SK-N-SH (cell line): ENCODE measurements at regions not wholly inside any gene's neighbourhood (a gene's known extent, or its start where the extent isn't known, plus 50 kb on each side); places are given as distances from the start of the nearest gene placed in this dataset.

Experiments used
- CTCF ChIA-PET: fragments of 300-600, 350-600 bp; formaldehyde crosslinking; extraction: SDS; loops from one replicate; lab custom pipeline; 2021; lab: Yijun Ruan, JAX
- POLR2A ChIA-PET: fragments of 350-600 bp; sonication (Branson Sonifier 250); formaldehyde crosslinking; extraction: SDS; loops from one replicate; lab custom pipeline; 2020; ENCODE audit warnings: antibody characterized with exemption, inconsistent platforms; lab: Yijun Ruan, JAX
- DNase-seq: peaks from one replicate; pipeline ENCODE4 v3.0.0; 2012
- H2AFZ ChIP-seq: fragments of 200-600 bp; sonication (generic); 2 replicates; pipeline ENCODE4 v1.8.1; 2016; ENCODE audit warnings: antibody characterized with exemption, mild to moderate bottlenecking, low read depth
- H3F3A ChIP-seq: fragments of 200-600 bp; sonication (generic); replicated peaks from 2 replicates; pipeline ENCODE3; 2016; ENCODE audit warnings: antibody characterized with exemption, mild to moderate bottlenecking; ENCODE audit not compliant: insufficient read depth
- H3K27ac ChIP-seq, 2 experiments: fragments of 200-500 bp in 1 of 2; fragments of 200-600 bp in 1 of 2; sonication (Bioruptor generic) in 1 of 2; sonication (generic), shearing (Covaris generic) in 1 of 2; 2 replicates each; pipeline versions ENCODE4 v1.5.1 to v1.6.1; 2014 to 2016; ENCODE audit warnings: low read depth in 2 of 2, inconsistent platforms in 1 of 2, low read length in 1 of 2, mild to moderate bottlenecking in 1 of 2, mixed read lengths in 1 of 2
- H3K27me3 ChIP-seq: fragments of 200-600 bp; sonication (generic), shearing (Covaris generic); 2 replicates; pipeline ENCODE4 v1.6.1; 2016; ENCODE audit warnings: mixed run types; ENCODE audit not compliant: insufficient read depth
- H3K36me3 ChIP-seq, 2 experiments: fragments of 200-500 bp in 1 of 2; fragments of 200-600 bp in 1 of 2; sonication (Bioruptor generic) in 1 of 2; sonication (generic) in 1 of 2; replicated peaks in 1 of 2; 2 replicates each; pipeline versions ENCODE3 to v1.5.1; 2014 to 2016; ENCODE audit warnings: low read length in 1 of 2, mild to moderate bottlenecking in 1 of 2; ENCODE audit not compliant: insufficient read depth in 2 of 2, control insufficient read depth in 1 of 2
- H3K4me1 ChIP-seq, 2 experiments: fragments of 200-500 bp in 1 of 2; fragments of 200-600 bp in 1 of 2; sonication (Bioruptor generic) in 1 of 2; sonication (generic), shearing (Covaris generic) in 1 of 2; 2 replicates each; pipeline versions ENCODE4 v1.5.1 to v1.6.1; 2014 to 2016; ENCODE audit warnings: low read depth in 1 of 2, low read length in 1 of 2, mixed run types in 1 of 2; ENCODE audit not compliant: insufficient read depth in 2 of 2, control insufficient read depth in 1 of 2
- H3K4me2 ChIP-seq: fragments of 200-600 bp; sonication (generic), shearing (Covaris generic); 2 replicates; pipeline ENCODE4 v1.6.1; 2017; ENCODE audit warnings: mixed run types
- H3K4me3 ChIP-seq, 2 experiments: fragments of 200-500 bp in 1 of 2; fragments of 200-600 bp in 1 of 2; sonication (Bioruptor generic) in 1 of 2; sonication (generic), shearing (Covaris generic) in 1 of 2; 2 replicates each; pipeline versions ENCODE4 v1.5.1 to v1.8.1; 2014 to 2016; ENCODE audit warnings: low read depth in 2 of 2, inconsistent platforms in 1 of 2, low read length in 1 of 2, mild to moderate bottlenecking in 1 of 2, mixed read lengths in 1 of 2, moderate library complexity in 1 of 2
- H3K79me2 ChIP-seq: fragments of 200-600 bp; sonication (generic); 2 replicates; pipeline ENCODE4 v1.8.1; 2017; ENCODE audit warnings: mild to moderate bottlenecking; ENCODE audit not compliant: insufficient read depth
- H3K9ac ChIP-seq: fragments of 200-600 bp; sonication (generic); 2 replicates; pipeline ENCODE4 v1.6.1; 2017; ENCODE audit warnings: mixed run types
- H3K9me2 ChIP-seq: fragments of 200-600 bp; sonication (generic); 2 replicates; pipeline ENCODE4 v1.6.1; 2017; ENCODE audit warnings: mixed run types
- H3K9me3 ChIP-seq: fragments of 200-600 bp; sonication (generic); 2 replicates; pipeline ENCODE4 v1.6.1; 2017; ENCODE audit warnings: mixed run types, mild to moderate bottlenecking, moderate library complexity
- H4K20me1 ChIP-seq: fragments of 200-600 bp; sonication (generic); 2 replicates; pipeline ENCODE4 v1.6.1; 2017; ENCODE audit warnings: mild to moderate bottlenecking, mixed run types; ENCODE audit not compliant: insufficient read depth
- EP300 ChIP-seq, 2 experiments: IDR thresholded peaks; 2 replicates each; pipeline versions ENCODE4 v1.4.0 to v1.6.1; 2012; ENCODE audit warnings: borderline replicate concordance in 1 of 2, low read depth in 1 of 2, low read length in 1 of 2
- EZH2phosphoT487 ChIP-seq: fragments of 200-600 bp; sonication (generic); IDR thresholded peaks from 2 replicates; pipeline ENCODE4 v1.6.1; 2017; ENCODE audit warnings: low read depth, mixed run types, mild to moderate bottlenecking, antibody characterized with exemption, moderate library complexity, borderline replicate concordance
- FOXJ3 ChIP-seq: sonication (generic); formaldehyde crosslinking; IDR thresholded peaks from 2 replicates; pipeline ENCODE4 v1.5.1; 2020; ENCODE audit warnings: mild to moderate bottlenecking, missing genetic modification reagents
- GATA2 ChIP-seq: sonication (generic); formaldehyde crosslinking; IDR thresholded peaks from 2 replicates; pipeline ENCODE4 v1.5.0; 2020; ENCODE audit warnings: mild to moderate bottlenecking, missing genetic modification reagents
- JUND ChIP-seq: IDR thresholded peaks from 2 replicates; pipeline ENCODE4 v1.4.0; 2012
- MAX ChIP-seq: IDR thresholded peaks from 2 replicates; pipeline ENCODE4 v1.4.0; 2012; ENCODE audit warnings: low read depth
- MXI1 ChIP-seq: IDR thresholded peaks from 2 replicates; pipeline ENCODE4 v1.6.1; 2012; ENCODE audit warnings: mild to moderate bottlenecking, low read depth, low read length, improper control_type of control experiment
- NRF1 ChIP-seq: IDR thresholded peaks from 2 replicates; pipeline ENCODE4 v1.6.1; 2012; ENCODE audit warnings: low read depth, mild to moderate bottlenecking, low read length
- POLR2AphosphoS5 ChIP-seq: IDR thresholded peaks from 2 replicates; pipeline ENCODE4 v1.6.1; 2012; ENCODE audit warnings: low read depth, low read length
- TCF12 ChIP-seq: IDR thresholded peaks from 2 replicates; pipeline ENCODE4 v1.4.0; 2012
- WGBS: methylation state at CpG from one replicate; pipeline ENCODE4 v1.1.6; 2017; ENCODE audit warnings: low lambda C conversion rate; 5-methylcytosine and 5-hydroxymethylcytosine counted together

- no peaks in the 10 kb centered on the region for H3K36me3 ChIP-seq
- peaks cover 11 to 39% of the 10 kb centered on the region in 2 experiments; a peak in 3 of 4 replicates for H3K4me1 ChIP-seq
- ChIA-PET CTCF (interaction anchor here (0.7 to 1.5 kb wide), 3 partner anchors 54 to 210 kb away, joined by 3 read pairs; no protein-coding TSS in a partner anchor), POLR2A (no interaction called here)
- no peaks in the 10 kb centered on the region for H3K9me3 ChIP-seq
- no peak overlapping the region for H3K4me3 ChIP-seq
- peak overlapping the region; percentile 48 to 89 for H3K27ac ChIP-seq
- H3F3A ChIP-seq = no peaks in the 10 kb centered on the region
- H3K27me3 ChIP-seq = no peaks in the 10 kb centered on the region
- peak; percentile 49 for DNase-seq
- no peak overlapping the region; the same call in 1 of the 2 replicates for H3K4me2 ChIP-seq
- no peaks in the 10 kb centered on the region for H4K20me1 ChIP-seq
- 87% methylated on average over 9 of the region's 9 CpGs for WGBS
- no peak for TF ChIP-seq POLR2AphosphoS5
- 0 out of 4 replicates have a peak, but pooled peaks of 1 of the 2 experiments have one; percentile 40 for TF ChIP-seq EP300 (IDR thresholded peaks at IDR 0.05; ENCODE audit: borderline replicate concordance in 1 of 2, low read depth in 1 of 2, low read length in 1 of 2)
- peak; percentile 10; the same call in 1 of the 2 replicates for TF ChIP-seq TCF12
- peak; percentile 80 for TF ChIP-seq GATA2 (CRISPR knock-in tag)
- no peak for TF ChIP-seq EZH2phosphoT487
- TF ChIP-seq FOXJ3 (CRISPR knock-in tag) = 0 out of 2 replicates have a peak, but pooled peaks have one; percentile 27
- TF ChIP-seq MXI1 = no peak
- no peak for TF ChIP-seq NRF1
- peak; percentile 47; the same call in 1 of the 2 replicates for TF ChIP-seq MAX
- TF ChIP-seq, all 33 proteins: peak for 5
- Histone ChIP-seq H3K9ac (no peak overlapping the region), H3K79me2 (0 out of 2 replicates have a peak, but pooled peaks cover 7% of the 10 kb centered on the region), H2AFZ (peak overlapping the region; percentile 54; the same call in 1 of the 2 replicates), H3K9me2 (no peaks in the 10 kb centered on the region)
Measured at GRCh38 chr15:62495670-62496614, 330.9 kb upstream of the C2CD4B start.

GRCh38 chr15:62497356-62497755, 332.3 kb upstream of the C2CD4B start:
- Histone ChIP-seq H3K9me2 (no peaks in the 10 kb centered on the region), H3K79me2 (0 out of 2 replicates have a peak, but pooled peaks cover 7% of the 10 kb centered on the region), H3K27me3 (no peaks in the 10 kb centered on the region), H3K9ac (no peak overlapping the region), H3K9me3 (no peaks in the 10 kb centered on the region), H3K27ac (peak overlapping the region; percentile 10 to 14; a peak in 2 of 4 replicates), H3K4me1 (peaks cover 11 to 41% of the 10 kb centered on the region in 2 experiments; a peak in 3 of 4 replicates), H3K36me3 (no peaks in the 10 kb centered on the region), H3F3A (no peaks in the 10 kb centered on the region), H3K4me2 (no peak overlapping the region), H2AFZ (no peak overlapping the region), H4K20me1 (no peaks in the 10 kb centered on the region), H3K4me3 (no peak overlapping the region)
- DNase-seq = no peak
- WGBS = 68% methylated on average over 2 of the region's 2 CpGs
- ChIA-PET POLR2A (no interaction called here), CTCF (interaction anchor here (0.6 kb wide), 1 partner anchor 244 kb away, joined by 3 read pairs; no protein-coding TSS in a partner anchor)
- TF ChIP-seq FOXJ3 (CRISPR knock-in tag) (no peak), JUND (no peak)
